ENCODE measurements at regions not wholly inside any gene's neighbourhood (a gene's known extent, or its start where the extent isn't known, plus 50 kb on each side); places are given as distances from the start of the nearest gene placed in this dataset.

- intact Hi-C loops (cut with DNase I) = no loop called here
- TF ChIP-seq, protein P1, sequence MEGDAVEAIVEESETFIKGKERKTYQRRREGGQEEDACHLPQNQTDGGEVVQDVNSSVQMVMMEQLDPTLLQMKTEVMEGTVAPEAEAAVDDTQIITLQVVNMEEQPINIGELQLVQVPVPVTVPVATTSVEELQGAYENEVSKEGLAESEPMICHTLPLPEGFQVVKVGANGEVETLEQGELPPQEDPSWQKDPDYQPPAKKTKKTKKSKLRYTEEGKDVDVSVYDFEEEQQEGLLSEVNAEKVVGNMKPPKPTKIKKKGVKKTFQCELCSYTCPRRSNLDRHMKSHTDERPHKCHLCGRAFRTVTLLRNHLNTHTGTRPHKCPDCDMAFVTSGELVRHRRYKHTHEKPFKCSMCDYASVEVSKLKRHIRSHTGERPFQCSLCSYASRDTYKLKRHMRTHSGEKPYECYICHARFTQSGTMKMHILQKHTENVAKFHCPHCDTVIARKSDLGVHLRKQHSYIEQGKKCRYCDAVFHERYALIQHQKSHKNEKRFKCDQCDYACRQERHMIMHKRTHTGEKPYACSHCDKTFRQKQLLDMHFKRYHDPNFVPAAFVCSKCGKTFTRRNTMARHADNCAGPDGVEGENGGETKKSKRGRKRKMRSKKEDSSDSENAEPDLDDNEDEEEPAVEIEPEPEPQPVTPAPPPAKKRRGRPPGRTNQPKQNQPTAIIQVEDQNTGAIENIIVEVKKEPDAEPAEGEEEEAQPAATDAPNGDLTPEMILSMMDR (IDR thresholded peaks at IDR 0.05) = no peak
- no peak for TF ChIP-seq POLR2A (IDR thresholded peaks at IDR 0.05)
- Histone ChIP-seq H3K4me1 (no peaks in the 10 kb centered on the region), H3K4me3 (no peak overlapping the region), H3K27ac (no peak overlapping the region), H3K9me3 (no peaks in the 10 kb centered on the region), H3K36me3 (no peaks in the 10 kb centered on the region), H3K27me3 (no peaks in the 10 kb centered on the region)
- 92 to 100% methylated on average over 1 of the region's 1 CpG for WGBS, 2 donors
- no peak for DNase-seq
Measured at GRCh38 chr13:62246581-62246980, 830.9 kb upstream of the PCDH20 start.

DNA sequence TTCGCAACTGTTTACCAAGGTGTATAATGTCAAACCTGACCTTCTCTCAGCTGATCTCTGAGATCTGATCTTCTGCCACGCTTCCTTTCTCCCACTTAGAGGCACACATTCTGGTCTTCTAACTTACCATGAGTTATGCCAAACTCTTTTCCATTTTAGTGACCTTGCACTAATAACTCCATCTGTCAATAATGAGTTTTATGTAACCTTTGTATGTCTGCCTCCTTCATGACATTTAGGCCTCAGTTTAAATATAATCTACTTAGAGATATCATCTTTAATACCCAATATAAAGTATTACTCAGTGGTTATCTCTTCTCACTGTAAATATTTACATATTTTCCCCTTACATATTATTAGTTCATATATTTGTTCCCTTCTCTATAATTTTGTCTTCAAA lies 827.5 kb upstream of the PCDH20 start:
- DNase-seq = no peak
- H3K4me3 ChIP-seq = no peak overlapping the region
- H3K9me3 ChIP-seq = no peaks in the 10 kb centered on the region
- H3K36me3 ChIP-seq = no peaks in the 10 kb centered on the region
- H3K4me1 ChIP-seq = no peaks in the 10 kb centered on the region
- no peaks in the 10 kb centered on the region for H3K27me3 ChIP-seq
- 57 to 68% methylated on average over 2 of the region's 2 CpGs for WGBS, 2 donors
- intact Hi-C loops (cut with DNase I) = no loop called here
- H3K27ac ChIP-seq = no peak overlapping the region
- TF ChIP-seq, protein P1 (IDR thresholded peaks at IDR 0.05) = no peak
- TF ChIP-seq POLR2A (IDR thresholded peaks at IDR 0.05) = no peak

DNA sequence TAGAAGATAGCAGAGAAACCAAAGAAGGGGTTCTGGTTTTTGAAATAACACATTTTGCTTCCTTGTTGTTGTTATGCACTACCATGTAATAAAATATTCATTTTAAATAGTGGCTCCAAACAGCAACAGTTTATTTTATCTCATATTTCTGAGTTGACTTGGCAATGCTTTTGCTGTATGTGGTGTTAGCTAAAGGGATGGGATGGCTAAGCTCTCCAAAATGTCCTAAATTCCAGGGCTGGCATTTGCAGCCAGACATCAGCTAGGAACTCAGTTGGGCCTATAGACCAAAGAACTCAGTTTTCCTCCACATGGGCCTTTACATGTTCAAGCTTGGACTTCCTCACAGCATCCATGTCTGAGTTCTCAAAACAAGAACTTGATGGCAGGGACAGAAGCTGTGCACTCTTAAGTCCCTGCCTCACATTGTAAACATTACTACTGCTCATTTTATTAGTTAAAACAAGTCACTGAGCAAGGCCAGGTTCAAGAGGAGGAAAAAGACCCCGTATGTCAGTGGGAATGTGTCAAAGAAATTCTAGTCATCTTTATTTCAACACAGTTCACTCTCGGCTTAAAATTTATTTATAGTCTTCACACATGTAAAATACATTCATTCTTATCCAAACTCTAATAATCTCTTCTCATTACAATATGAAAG lies 819.3 kb upstream of the PCDH20 start:
- no peak overlapping the region for H3K4me3 ChIP-seq
- no peaks in the 10 kb centered on the region for H3K27me3 ChIP-seq
- TF ChIP-seq, protein P1 (IDR thresholded peaks at IDR 0.05) = no peak
- no peak for TF ChIP-seq POLR2A (IDR thresholded peaks at IDR 0.05)
- no peak overlapping the region for H3K27ac ChIP-seq
- no peak for DNase-seq
- H3K36me3 ChIP-seq = no peaks in the 10 kb centered on the region
- 15 to 19% methylated on average over 2 of the region's 2 CpGs for WGBS, 2 donors
- intact Hi-C loops (cut with DNase I) = no loop called here
- no peaks in the 10 kb centered on the region for H3K4me1 ChIP-seq
- no peaks in the 10 kb centered on the region for H3K9me3 ChIP-seq

- TF ChIP-seq, protein P1 (IDR thresholded peaks at IDR 0.05) = no peak
- TF ChIP-seq POLR2A (IDR thresholded peaks at IDR 0.05) = no peak
- H3K4me1 ChIP-seq = no peaks in the 10 kb centered on the region
- no peaks in the 10 kb centered on the region for H3K27me3 ChIP-seq
- 44 to 51% methylated on average over 3 of the region's 3 CpGs for WGBS, 2 donors
- intact Hi-C loops (cut with DNase I) = no loop called here
- no peaks in the 10 kb centered on the region for H3K9me3 ChIP-seq
- H3K4me3 ChIP-seq = no peak overlapping the region
- no peak for DNase-seq
- no peak overlapping the region for H3K27ac ChIP-seq
- H3K36me3 ChIP-seq = no peaks in the 10 kb centered on the region
Measured at GRCh38 chr13:62210951-62211350, 795.3 kb upstream of the PCDH20 start.

GRCh38 chr13:62209529-62209928 lies 793.9 kb upstream of the PCDH20 start:
- intact Hi-C loops (cut with DNase I) = no loop called here
- no peaks in the 10 kb centered on the region for H3K27me3 ChIP-seq
- H3K9me3 ChIP-seq = no peaks in the 10 kb centered on the region
- no peak overlapping the region for H3K4me3 ChIP-seq
- WGBS, 2 donors = 57 to 72% methylated on average over 10 of the region's 10 CpGs
- H3K36me3 ChIP-seq = no peaks in the 10 kb centered on the region
- H3K27ac ChIP-seq = no peak overlapping the region
- DNase-seq = no peak
- no peaks in the 10 kb centered on the region for H3K4me1 ChIP-seq
- no peak for TF ChIP-seq POLR2A (IDR thresholded peaks at IDR 0.05)
- TF ChIP-seq, protein P1 (IDR thresholded peaks at IDR 0.05) = no peak
